ENCODE measurements at regions not wholly inside any gene's neighbourhood (a gene's known extent, or its start where the extent isn't known, plus 50 kb on each side); places are given as distances from the start of the nearest gene placed in this dataset.

GRCh38 chr6:114897536-114897935 is 554.7 kb upstream of the HS3ST5 start:
- peaks cover 15% of the 10 kb centered on the region for H3K9me3 ChIP-seq (ENCODE audit: low read depth, low read length, poor library complexity, severe bottlenecking)
- no peaks in the 10 kb centered on the region for H3K27me3 ChIP-seq (replicated peaks; ENCODE audit: insufficient read depth, low read depth, low read length, poor library complexity)
- intact Hi-C loops (cut with micrococcal nuclease; ENCODE audit: unreplicated experiment) = no loop called here
- ChIA-PET POLR2A (ENCODE audit: low non-redundant PET) (no interaction called here), CTCF (no interaction called here)
- H3K4me3 ChIP-seq (ENCODE audit: low read depth, low read length, poor library complexity, severe bottlenecking) = no peak overlapping the region
- H3K4me1 ChIP-seq (ENCODE audit: insufficient read depth, low read length, poor library complexity, severe bottlenecking) = no peaks in the 10 kb centered on the region
- H3K36me3 ChIP-seq (ENCODE audit: insufficient read depth, low read length, poor library complexity, severe bottlenecking) = no peaks in the 10 kb centered on the region
- no peak for DNase-seq (ENCODE audit: low spot score)
- BruUV-seq (replicated peaks) = no TSS peak
- TF ChIP-seq CTCF (conservative IDR thresholded peaks at IDR 0.05; ENCODE audit: low read depth, low read length) (no peak), EZH2 (IDR thresholded peaks at IDR 0.05; ENCODE audit: borderline replicate concordance, low read depth, low read length, poor library complexity, severe bottlenecking) (no peak)
- no peak overlapping the region for H3K27ac ChIP-seq (ENCODE audit: low read depth, low read length, poor library complexity, severe bottlenecking)

- Histone ChIP-seq H3K36me3 (ENCODE audit: insufficient read depth, low read length, poor library complexity, severe bottlenecking) (no peaks in the 10 kb centered on the region), H3K4me1 (ENCODE audit: insufficient read depth, low read length, poor library complexity, severe bottlenecking) (no peaks in the 10 kb centered on the region), H3K27me3 (replicated peaks; ENCODE audit: insufficient read depth, low read depth, low read length, poor library complexity) (no peaks in the 10 kb centered on the region), H3K27ac (ENCODE audit: low read depth, low read length, poor library complexity, severe bottlenecking) (no peak overlapping the region), H3K9me3 (ENCODE audit: low read depth, low read length, poor library complexity, severe bottlenecking) (peaks cover 5% of the 10 kb centered on the region), H3K4me3 (ENCODE audit: low read depth, low read length, poor library complexity, severe bottlenecking) (no peak overlapping the region)
- BruUV-seq (replicated peaks) = no TSS peak
- no peak for DNase-seq (ENCODE audit: low spot score)
- TF ChIP-seq EZH2 (IDR thresholded peaks at IDR 0.05; ENCODE audit: borderline replicate concordance, low read depth, low read length, poor library complexity, severe bottlenecking) (no peak), CTCF (conservative IDR thresholded peaks at IDR 0.05; ENCODE audit: low read depth, low read length) (no peak)
- ChIA-PET POLR2A (ENCODE audit: low non-redundant PET) (no interaction called here), CTCF (no interaction called here)
- intact Hi-C loops (cut with micrococcal nuclease; ENCODE audit: unreplicated experiment) = no loop called here
These were observed 549.4 kb upstream of the HS3ST5 start for GRCh38 chr6:114892211-114892610.

GRCh38 chr6:114888241-114888640 is 545.4 kb upstream of the HS3ST5 start:
- intact Hi-C loops (cut with micrococcal nuclease; ENCODE audit: unreplicated experiment) = no loop called here
- ChIA-PET CTCF (no interaction called here), POLR2A (ENCODE audit: low non-redundant PET) (no interaction called here)
- no peaks in the 10 kb centered on the region for H3K36me3 ChIP-seq (ENCODE audit: insufficient read depth, low read length, poor library complexity, severe bottlenecking)
- H3K27ac ChIP-seq (ENCODE audit: low read depth, low read length, poor library complexity, severe bottlenecking) = no peak overlapping the region
- DNase-seq (ENCODE audit: low spot score) = no peak
- TF ChIP-seq EZH2 (IDR thresholded peaks at IDR 0.05; ENCODE audit: borderline replicate concordance, low read depth, low read length, poor library complexity, severe bottlenecking) (no peak), CTCF (conservative IDR thresholded peaks at IDR 0.05; ENCODE audit: low read depth, low read length) (no peak)
- H3K4me1 ChIP-seq (ENCODE audit: insufficient read depth, low read length, poor library complexity, severe bottlenecking) = no peaks in the 10 kb centered on the region
- H3K27me3 ChIP-seq (replicated peaks; ENCODE audit: insufficient read depth, low read depth, low read length, poor library complexity) = no peaks in the 10 kb centered on the region
- H3K4me3 ChIP-seq (ENCODE audit: low read depth, low read length, poor library complexity, severe bottlenecking) = no peak overlapping the region
- no peaks in the 10 kb centered on the region for H3K9me3 ChIP-seq (ENCODE audit: low read depth, low read length, poor library complexity, severe bottlenecking)
- BruUV-seq (replicated peaks) = no TSS peak

Data from A673 (cell line).